ENCODE measurements at regions not wholly inside any gene's neighbourhood (a gene's known extent, or its start where the extent isn't known, plus 50 kb on each side); places are given as distances from the start of the nearest gene placed in this dataset.

GRCh38 chr18:78721238-78721875 is 258.3 kb upstream of the SALL3 start:
- DNase-seq = no peak

GRCh38 chr18:78721981-78722380 is 257.6 kb upstream of the SALL3 start:
- no peak for DNase-seq

- no peak for DNase-seq
Observed at GRCh38 chr18:78722386-78722785, 257.2 kb upstream of the SALL3 start.

GRCh38 chr18:78722929-78723710 is 256.5 kb upstream of the SALL3 start:
- no peak for DNase-seq

GRCh38 chr18:78724214-78724914 is 255.3 kb upstream of the SALL3 start:
- DNase-seq = no peak

- DNase-seq = no peak
Observed at GRCh38 chr18:78725426-78725825, 254.2 kb upstream of the SALL3 start.

GRCh38 chr18:78726326-78727056 is 253.1 kb upstream of the SALL3 start:
- DNase-seq = no peak

GRCh38 chr18:78727057-78727739 is 252.4 kb upstream of the SALL3 start:
- DNase-seq = no peak

GRCh38 chr18:78727877-78728783 is 251.5 kb upstream of the SALL3 start:
- DNase-seq = no peak

GRCh38 chr18:78728784-78729467 is 250.7 kb upstream of the SALL3 start:
- no peak for DNase-seq

- DNase-seq = no peak
Observed at GRCh38 chr18:78730546-78730945, 249.1 kb upstream of the SALL3 start.

- DNase-seq = no peak
Observed at GRCh38 chr18:78731016-78731397, 248.6 kb upstream of the SALL3 start.

GRCh38 chr18:78731398-78732032 is 248.1 kb upstream of the SALL3 start:
- DNase-seq = no peak

GRCh38 chr18:78732273-78733210 is 247.1 kb upstream of the SALL3 start:
- no peak for DNase-seq

GRCh38 chr18:78733762-78734613 is 245.6 kb upstream of the SALL3 start:
- DNase-seq = no peak

- DNase-seq = no peak
Observed at GRCh38 chr18:78734614-78734945, 245.0 kb upstream of the SALL3 start.

- DNase-seq = no peak
Observed at GRCh38 chr18:78735131-78736014, 244.2 kb upstream of the SALL3 start.

All from hematopoietic multipotent progenitor cell treated with erythropoietin and hydrocortisone succinate and interleukin-3 and kit ligand, for 6 days (in vitro differentiated cells).